UCSD-AML1 (cell line): ENCODE measurements at regions not wholly inside any gene's neighbourhood (a gene's known extent, or its start where the extent isn't known, plus 50 kb on each side); places are given as distances from the start of the nearest gene placed in this dataset.
"Not testable (repeated sequence)": the region's sequence is repeated elsewhere in the genome, so short reads cannot be mapped to it uniquely, and the experiment has no call there.

ENCODE experiments used
- DNase-seq: peaks from one replicate; lab custom pipeline; 2025; ENCODE audit not compliant: unreplicated experiment; lab: John Stamatoyannopoulos, UW

DNA sequence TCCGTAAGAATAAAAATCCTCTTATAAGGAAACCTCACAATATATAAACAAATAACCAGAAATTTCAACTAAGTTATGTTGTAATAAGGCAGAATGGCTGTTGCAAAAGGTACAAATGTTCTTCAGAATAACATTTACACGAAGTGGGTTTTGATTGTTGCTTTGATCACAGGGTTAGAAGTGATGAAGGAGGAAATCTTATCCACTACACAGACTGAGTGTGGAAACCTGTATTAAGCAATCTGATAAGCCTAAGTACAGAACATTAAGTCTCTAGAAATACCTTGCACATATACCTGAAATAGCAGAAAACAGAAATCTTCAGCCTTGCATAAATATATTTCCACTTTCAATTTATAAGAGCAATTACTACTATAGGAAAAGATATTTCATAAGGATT, 251.9 kb downstream of the ETV1 start:
- DNase-seq = no peak

- no peak for DNase-seq
Observed at GRCh38 chr7:13742126-13742525, 247.3 kb downstream of the ETV1 start.

- no peak for DNase-seq
Observed at GRCh38 chr7:13742811-13743210, 246.7 kb downstream of the ETV1 start.

- no peak for DNase-seq
Observed at GRCh38 chr7:13743226-13743625, 246.2 kb downstream of the ETV1 start.

DNA sequence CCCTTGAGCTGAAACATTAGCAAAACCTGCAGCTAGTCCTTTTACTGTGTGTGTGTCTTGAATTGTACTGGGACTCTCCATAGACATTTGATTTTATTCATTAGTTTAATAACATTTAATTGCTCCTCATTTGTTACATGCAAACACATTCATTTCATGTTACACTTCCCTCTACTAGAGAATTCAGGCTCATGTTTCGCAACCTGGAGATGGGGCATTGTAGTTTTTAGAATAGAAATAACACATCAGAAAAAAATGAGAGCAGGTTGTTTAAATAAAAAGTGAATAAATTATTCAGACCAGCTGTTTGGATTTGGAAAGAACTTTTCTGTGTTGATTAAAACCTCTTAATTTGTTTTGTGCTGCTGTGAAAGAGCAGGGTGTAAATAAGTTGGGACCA, 243.9 kb downstream of the ETV1 start:
- DNase-seq = no peak

- DNase-seq = no peak
Observed at GRCh38 chr7:13748998-13749397, 240.5 kb downstream of the ETV1 start.

DNA sequence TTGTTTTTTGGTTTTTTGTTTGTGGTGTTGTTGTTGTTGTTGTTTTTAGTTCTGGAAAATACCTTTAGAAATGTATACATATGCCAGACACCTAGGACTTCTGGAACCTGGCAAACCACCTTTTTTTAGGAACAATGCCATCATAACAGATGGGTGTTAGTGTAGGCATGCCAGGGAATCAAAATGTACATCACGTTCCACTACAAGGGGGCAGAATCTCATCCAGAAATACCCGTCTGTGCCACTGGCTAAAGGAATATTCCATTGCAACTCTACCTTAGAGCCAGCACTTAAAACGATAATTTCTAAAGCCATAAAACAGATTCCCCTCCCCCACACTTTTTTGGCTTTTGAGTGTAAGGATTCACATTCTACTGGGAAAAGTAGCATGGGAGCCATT, 239.8 kb downstream of the ETV1 start:
- DNase-seq = no peak

DNA sequence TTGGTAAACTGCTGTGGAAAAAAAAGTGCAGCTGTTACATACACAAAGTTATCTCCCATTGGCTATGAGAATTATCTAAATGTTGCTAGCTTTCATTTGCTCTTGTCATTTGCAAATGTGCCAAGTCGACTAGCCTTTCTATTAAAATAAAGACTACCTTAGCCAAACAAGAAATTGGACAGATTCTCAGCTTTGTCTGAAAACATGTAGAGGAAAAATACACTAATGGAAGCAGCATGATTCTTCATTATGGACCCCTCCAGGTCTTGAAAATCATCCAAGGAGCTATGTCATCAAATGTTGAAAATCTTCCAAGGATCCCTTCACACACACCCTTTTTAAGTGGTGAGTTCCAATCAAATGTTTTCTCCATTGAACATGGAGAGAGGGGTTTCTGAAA, 237.7 kb downstream of the ETV1 start:
- no peak for DNase-seq

- no peak for DNase-seq
Observed at GRCh38 chr7:13757841-13758240, 231.6 kb downstream of the ETV1 start.

GRCh38 chr7:13765853-13766252, 223.6 kb downstream of the ETV1 start:
- not testable (repeated sequence) for DNase-seq

- DNase-seq = no peak
Observed at GRCh38 chr7:13770305-13770704, 219.2 kb downstream of the ETV1 start.

GRCh38 chr7:13774976-13775375, 214.5 kb downstream of the ETV1 start:
- DNase-seq = no peak

GRCh38 chr7:13777242-13777641, 212.2 kb downstream of the ETV1 start:
- no peak for DNase-seq

DNA sequence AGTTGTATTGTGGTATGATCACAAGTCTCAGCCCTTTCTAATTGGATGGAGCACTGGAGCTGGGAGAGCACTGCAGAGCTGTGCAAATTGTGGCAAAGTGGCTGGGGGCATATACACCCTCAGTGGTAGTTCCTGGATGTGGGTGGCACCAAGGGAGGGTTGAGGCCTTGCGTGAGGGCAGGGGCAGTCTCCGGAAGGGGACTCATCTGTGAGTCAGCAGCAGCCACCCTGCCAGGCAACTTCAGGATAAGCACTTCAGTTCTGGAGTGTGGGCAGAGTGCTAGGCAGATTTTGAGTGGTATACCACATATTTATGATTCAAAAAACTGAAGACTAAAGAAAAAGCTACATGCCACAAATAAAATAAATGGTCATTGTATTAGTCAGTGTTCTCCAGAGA, 210.5 kb downstream of the ETV1 start:
- DNase-seq = no peak

- no peak for DNase-seq
Observed at GRCh38 chr7:13790611-13791010, 198.9 kb downstream of the ETV1 start.

DNA sequence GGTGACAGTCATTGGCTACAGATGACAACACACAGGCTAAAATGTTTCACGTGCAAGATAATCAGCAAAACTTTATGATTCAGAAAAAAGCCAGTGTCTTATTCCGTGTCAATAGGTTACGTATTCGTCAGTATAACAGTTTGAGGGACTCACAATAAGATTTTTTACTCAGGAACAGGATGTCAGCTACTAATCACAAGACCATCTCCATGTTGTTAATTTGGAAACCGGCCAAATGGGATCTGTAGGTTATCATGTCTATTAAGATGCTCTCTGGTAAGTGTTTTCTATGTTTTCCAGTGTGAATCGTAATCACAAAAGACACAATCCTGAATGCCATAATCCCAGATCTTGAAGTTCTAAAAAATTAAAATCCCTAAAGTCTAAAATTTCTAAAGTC, 197.3 kb downstream of the ETV1 start:
- DNase-seq = no peak

GRCh38 chr7:13793926-13794325, 195.5 kb downstream of the ETV1 start:
- DNase-seq = no peak

DNA sequence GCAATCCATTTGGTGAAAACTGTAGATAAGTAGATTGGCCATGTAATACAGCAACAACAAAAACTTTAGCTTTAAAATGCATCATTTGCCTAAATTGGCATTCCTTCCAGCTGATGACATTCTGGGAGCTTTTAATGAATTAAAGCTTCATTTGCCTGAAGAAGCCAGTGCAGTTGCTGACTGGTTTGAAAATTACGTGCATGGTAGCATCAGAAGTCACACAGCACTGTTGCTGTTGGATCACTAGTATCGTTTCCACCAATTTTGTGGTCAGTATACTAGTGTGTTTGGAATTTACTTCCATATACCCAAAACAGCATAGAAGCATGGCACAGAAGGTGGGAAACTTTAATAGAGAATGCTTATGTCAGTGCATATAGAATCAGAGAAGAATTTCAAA, 194.9 kb downstream of the ETV1 start:
- no peak for DNase-seq

DNA sequence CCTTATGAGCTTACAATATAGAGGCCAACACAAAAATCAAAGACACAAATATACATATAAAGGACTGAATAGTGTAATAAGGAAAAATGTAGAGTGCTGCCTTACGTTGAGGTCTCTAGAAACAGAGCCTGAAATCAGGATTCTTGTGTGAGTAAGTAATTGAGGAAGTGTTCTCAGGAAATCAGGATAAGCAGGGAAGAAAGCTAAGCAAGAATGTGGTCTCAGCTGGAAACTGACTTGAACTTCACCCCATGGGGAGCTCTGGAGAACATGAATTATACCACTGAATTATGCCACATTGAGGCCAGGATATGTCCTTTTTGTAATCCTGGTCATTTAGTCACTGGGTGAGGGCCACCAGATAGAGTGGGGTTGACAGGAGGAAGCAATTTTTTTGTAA, 191.9 kb downstream of the ETV1 start:
- no peak for DNase-seq

DNA sequence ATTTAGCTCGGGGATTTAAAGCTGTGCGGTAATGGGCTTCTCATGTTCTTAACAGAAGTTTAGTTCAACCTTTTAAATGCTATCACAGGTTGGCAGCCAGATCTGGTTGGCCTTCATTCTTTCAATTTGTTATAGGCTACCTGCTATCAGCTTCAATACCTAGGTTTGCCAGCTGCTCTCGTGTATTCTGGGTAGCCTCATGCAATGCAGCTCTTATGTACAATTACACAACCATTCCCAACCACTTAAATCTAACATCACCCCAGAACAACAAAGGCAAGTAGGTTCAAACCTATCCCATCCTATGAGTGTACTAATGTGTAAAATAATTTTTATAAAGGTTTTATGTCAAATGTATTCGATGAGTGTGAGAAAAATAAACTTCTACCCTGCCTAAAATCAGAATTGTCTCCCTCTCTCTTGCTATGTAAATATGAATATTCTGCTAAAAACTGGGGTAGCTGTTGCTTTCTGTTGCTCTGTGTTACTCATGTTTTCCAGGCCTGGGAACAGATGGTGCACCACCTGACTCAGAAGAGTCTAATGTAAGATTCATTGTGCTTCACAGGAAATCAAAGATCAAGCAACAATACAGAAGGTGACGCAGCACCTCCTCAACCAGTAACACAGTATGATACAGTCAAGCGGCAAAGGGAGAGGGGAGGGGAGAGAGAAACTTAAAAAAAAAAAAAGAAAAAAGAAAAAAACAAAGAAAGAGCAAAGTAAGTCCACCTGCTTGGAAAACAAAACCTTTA, 188.6 kb downstream of the ETV1 start:
- DNase-seq = no peak

- no peak for DNase-seq
Observed at GRCh38 chr7:13801669-13802068, 187.8 kb downstream of the ETV1 start.

DNA sequence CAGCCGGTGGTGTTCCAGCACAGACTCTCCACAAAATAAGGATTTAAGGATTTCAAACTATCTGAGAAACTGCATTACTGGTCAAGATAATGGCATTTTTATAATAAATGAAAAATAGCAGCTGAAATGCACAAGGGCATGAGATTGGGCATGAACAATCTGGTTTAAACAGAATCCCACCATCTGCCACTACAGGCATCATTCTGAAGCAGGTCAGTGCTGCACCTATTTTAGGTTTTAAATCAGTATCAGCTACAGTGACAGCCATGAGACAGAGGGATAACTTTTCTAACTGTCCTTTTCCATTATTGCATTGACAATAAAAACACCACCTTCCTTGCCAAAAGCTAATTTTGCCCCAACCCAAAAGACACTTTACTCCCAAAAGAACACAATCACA, 186.8 kb downstream of the ETV1 start:
- DNase-seq = no peak

- no peak for DNase-seq
Observed at GRCh38 chr7:13803134-13803533, 186.3 kb downstream of the ETV1 start.
